GM21737 (cell line): ENCODE measurements at regions not wholly inside any gene's neighbourhood (a gene's known extent, or its start where the extent isn't known, plus 50 kb on each side); places are given as distances from the start of the nearest gene placed in this dataset.

Experiments used
- ATAC-seq: cut with Tn5 transposase; IDR thresholded peaks from one replicate; pipeline ENCODE4 v1.9.1; 2021; ENCODE audit warnings: mild to moderate bottlenecking, moderate library complexity; ENCODE audit not compliant: unreplicated experiment

GRCh38 chr12:127656266-127656665 lies 610.7 kb upstream of the TMEM132C start:
- ATAC-seq: no peak

- no peak for ATAC-seq
Measured at GRCh38 chr12:127657036-127657435, 609.9 kb upstream of the TMEM132C start.

- ATAC-seq: no peak
Measured at GRCh38 chr12:127660961-127661360, 606.0 kb upstream of the TMEM132C start.

- ATAC-seq: no peak
Measured at GRCh38 chr12:127663716-127664115, 603.3 kb upstream of the TMEM132C start.

- ATAC-seq: no peak
Measured at GRCh38 chr12:127664901-127665300, 602.1 kb upstream of the TMEM132C start.

- ATAC-seq: no peak
Measured at GRCh38 chr12:127667131-127667685, 599.8 kb upstream of the TMEM132C start.

GRCh38 chr12:127670294-127670693 lies 596.7 kb upstream of the TMEM132C start:
- no peak for ATAC-seq

- no peak for ATAC-seq
Measured at GRCh38 chr12:127670796-127671195, 596.2 kb upstream of the TMEM132C start.

GRCh38 chr12:127675936-127676335 lies 591.0 kb upstream of the TMEM132C start:
- ATAC-seq: no peak

GRCh38 chr12:127677537-127678131 lies 589.3 kb upstream of the TMEM132C start:
- ATAC-seq: no peak

GRCh38 chr12:127678945-127679344 lies 588.0 kb upstream of the TMEM132C start:
- no peak for ATAC-seq

GRCh38 chr12:127680516-127680915 lies 586.5 kb upstream of the TMEM132C start:
- no peak for ATAC-seq

GRCh38 chr12:127681151-127681754 lies 585.7 kb upstream of the TMEM132C start:
- no peak for ATAC-seq

- ATAC-seq: no peak
Measured at GRCh38 chr12:127685491-127685890, 581.5 kb upstream of the TMEM132C start.

- ATAC-seq: no peak
Measured at GRCh38 chr12:127685931-127686330, 581.0 kb upstream of the TMEM132C start.

- ATAC-seq: no peak
Measured at GRCh38 chr12:127687181-127687580, 579.8 kb upstream of the TMEM132C start.

- ATAC-seq: no peak
Measured at GRCh38 chr12:127688906-127689428, 578.0 kb upstream of the TMEM132C start.

- no peak for ATAC-seq
Measured at GRCh38 chr12:127690161-127690560, 576.8 kb upstream of the TMEM132C start.

GRCh38 chr12:127696963-127697362 lies 570.0 kb upstream of the TMEM132C start:
- no peak for ATAC-seq

- ATAC-seq: no peak
Measured at GRCh38 chr12:127703026-127703425, 563.9 kb upstream of the TMEM132C start.

- no peak for ATAC-seq
Measured at GRCh38 chr12:127711108-127711507, 555.9 kb upstream of the TMEM132C start.

- no peak for ATAC-seq
Measured at GRCh38 chr12:127712561-127712960, 554.4 kb upstream of the TMEM132C start.
